ENCODE measurements at regions not wholly inside any gene's neighbourhood (a gene's known extent, or its start where the extent isn't known, plus 50 kb on each side); places are given as distances from the start of the nearest gene placed in this dataset.
"Not testable (repeated sequence)": the region's sequence is repeated elsewhere in the genome, so short reads cannot be mapped to it uniquely, and the experiment has no call there.

DNA sequence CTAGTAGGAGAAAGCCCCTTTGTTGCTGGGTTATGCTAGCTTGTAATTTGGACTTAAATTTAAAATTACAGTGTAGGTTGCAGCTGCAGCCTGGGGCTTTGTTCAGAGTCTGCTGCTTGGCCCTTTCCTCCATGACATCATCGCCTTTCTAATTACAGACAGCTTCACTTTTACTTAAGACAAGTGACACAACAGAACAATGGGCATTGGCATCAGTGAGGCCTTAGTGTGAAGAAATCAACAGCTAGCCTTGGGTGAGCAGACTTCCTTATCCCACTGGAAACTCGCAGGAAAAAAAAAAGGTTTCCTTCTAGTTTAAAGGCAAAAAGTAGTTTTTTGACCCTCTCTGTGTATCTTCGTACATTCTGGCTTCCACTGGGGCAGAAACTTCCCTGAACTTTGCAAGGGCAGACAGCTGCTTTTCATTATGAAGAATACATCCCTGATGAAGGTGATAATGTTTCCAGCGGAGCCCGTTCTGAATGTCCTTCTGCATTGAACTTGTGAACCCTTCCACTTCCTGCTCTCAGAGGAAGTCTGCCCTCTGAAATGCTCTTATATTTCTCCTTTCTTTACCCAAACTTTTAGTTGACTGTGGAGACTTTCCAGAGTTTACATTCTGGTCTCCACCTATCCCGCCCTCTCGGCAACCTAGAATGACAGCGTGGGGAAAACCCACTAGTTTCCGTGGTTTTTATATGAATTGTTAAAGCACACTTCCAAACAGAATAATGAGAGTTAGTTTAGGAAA is 123.2 kb upstream of the FAM9C start:
- TF ChIP-seq, protein P1, sequence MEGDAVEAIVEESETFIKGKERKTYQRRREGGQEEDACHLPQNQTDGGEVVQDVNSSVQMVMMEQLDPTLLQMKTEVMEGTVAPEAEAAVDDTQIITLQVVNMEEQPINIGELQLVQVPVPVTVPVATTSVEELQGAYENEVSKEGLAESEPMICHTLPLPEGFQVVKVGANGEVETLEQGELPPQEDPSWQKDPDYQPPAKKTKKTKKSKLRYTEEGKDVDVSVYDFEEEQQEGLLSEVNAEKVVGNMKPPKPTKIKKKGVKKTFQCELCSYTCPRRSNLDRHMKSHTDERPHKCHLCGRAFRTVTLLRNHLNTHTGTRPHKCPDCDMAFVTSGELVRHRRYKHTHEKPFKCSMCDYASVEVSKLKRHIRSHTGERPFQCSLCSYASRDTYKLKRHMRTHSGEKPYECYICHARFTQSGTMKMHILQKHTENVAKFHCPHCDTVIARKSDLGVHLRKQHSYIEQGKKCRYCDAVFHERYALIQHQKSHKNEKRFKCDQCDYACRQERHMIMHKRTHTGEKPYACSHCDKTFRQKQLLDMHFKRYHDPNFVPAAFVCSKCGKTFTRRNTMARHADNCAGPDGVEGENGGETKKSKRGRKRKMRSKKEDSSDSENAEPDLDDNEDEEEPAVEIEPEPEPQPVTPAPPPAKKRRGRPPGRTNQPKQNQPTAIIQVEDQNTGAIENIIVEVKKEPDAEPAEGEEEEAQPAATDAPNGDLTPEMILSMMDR (IDR thresholded peaks at IDR 0.05; ENCODE audit: extremely low read depth, insufficient read depth, missing control alignments) = no peak
- in situ Hi-C loops (cut with MboI; ENCODE audit: low pct_unique_long_range_greater_than_20kb, low sequenced_read_pairs, unreplicated experiment) = no loop called here
- DNase-seq (ENCODE audit: low spot score) = no peak

DNA sequence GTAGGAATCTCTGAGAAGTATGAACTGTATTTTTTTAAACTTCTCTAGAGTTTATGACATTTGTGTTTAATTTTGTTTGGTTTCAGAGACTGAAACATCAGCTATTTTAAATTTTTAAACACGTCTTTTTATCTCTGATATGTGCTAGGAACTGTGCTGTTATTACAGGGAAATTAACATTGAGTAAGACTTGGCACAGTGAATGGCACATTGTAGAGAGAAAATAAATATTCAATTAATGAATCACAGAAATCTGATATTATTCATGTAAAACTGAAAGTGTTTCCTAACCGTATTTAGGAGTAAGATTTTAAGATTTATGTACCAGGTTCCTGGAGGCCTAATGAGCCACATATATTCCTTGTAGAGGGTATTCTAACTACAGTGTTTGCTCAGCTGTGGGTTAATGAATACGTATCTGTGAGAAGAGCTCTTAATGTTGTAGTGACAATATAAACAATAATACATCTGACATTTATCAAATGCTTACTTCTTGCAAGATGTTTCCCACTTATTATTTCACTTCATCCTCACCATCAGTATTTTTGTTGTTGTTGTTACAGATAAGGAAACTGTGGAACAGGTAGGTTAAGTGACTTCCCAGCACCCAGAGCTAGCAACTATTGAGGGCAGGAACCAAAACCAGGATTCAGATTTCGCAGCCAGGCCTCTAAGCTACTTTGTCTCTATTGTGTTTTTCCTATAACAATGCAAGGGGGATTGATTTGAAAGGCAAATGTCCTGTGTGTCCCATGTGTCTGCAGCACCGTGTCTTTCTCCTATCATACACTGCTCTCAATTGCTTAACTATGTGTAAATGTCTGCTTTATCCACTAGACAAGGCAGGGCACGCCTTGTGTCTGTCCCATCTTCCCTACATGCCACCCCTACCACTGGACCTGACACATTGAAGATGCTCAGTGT is 121.1 kb upstream of the FAM9C start:
- DNase-seq (ENCODE audit: low spot score) = no peak
- in situ Hi-C loops (cut with MboI; ENCODE audit: low pct_unique_long_range_greater_than_20kb, low sequenced_read_pairs, unreplicated experiment) = no loop called here
- TF ChIP-seq, protein P1 (IDR thresholded peaks at IDR 0.05; ENCODE audit: extremely low read depth, insufficient read depth, missing control alignments) = no peak

DNA sequence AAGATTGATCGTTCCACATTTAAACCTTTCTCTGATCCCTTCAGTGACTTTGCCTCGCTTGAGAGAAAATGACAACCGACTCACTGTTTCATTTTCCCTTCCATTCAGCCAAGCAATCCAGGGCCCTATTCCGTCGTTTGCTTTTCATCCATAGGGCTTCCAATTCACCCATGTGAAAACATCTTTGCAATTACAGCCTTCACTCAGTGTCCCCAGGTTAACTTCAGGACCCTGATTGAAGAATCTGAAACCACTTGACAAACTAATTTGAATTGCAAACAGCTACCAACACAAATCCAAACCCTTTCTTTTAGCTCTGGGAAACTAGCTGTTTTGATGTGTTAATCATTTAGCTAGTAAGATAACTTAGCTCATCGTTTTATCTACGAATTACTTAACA is 120.2 kb upstream of the FAM9C start:
- TF ChIP-seq, protein P1 (IDR thresholded peaks at IDR 0.05; ENCODE audit: extremely low read depth, insufficient read depth, missing control alignments) = no peak
- in situ Hi-C loops (cut with MboI; ENCODE audit: low pct_unique_long_range_greater_than_20kb, low sequenced_read_pairs, unreplicated experiment) = no loop called here
- DNase-seq (ENCODE audit: low spot score) = no peak

DNA sequence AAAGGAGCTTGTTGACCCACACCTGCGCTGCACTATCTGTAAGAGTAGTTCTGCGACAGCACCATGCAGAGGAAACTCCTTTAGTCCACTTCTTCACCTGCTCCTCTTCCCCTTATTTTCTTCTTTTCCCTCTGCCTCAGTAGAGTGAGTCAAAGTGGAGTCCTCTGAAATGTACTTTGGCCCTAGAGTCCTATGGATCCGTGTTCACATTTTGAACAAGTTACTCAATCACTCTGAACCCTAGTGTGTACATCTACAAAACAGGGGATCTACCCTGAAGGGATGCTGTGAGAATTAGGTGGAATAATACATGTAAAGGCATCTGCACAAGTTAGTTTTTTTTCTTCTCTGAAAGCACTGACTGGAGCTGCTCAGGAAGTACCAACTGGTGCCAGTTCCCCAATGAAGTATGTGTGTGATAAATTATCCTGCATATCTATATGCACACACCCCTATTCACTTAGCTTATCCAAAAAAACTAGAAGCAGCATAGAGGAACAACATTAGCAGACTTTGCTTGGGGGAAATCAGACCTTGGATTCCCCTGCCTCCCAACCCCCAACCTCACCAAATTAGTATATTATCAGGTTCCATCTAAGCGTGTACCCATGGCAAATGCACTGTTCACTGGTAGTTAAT is 118.5 kb upstream of the FAM9C start:
- TF ChIP-seq, protein P1 (IDR thresholded peaks at IDR 0.05; ENCODE audit: extremely low read depth, insufficient read depth, missing control alignments) = no peak
- DNase-seq (ENCODE audit: low spot score) = no peak
- in situ Hi-C loops (cut with MboI; ENCODE audit: low pct_unique_long_range_greater_than_20kb, low sequenced_read_pairs, unreplicated experiment) = no loop called here

DNA sequence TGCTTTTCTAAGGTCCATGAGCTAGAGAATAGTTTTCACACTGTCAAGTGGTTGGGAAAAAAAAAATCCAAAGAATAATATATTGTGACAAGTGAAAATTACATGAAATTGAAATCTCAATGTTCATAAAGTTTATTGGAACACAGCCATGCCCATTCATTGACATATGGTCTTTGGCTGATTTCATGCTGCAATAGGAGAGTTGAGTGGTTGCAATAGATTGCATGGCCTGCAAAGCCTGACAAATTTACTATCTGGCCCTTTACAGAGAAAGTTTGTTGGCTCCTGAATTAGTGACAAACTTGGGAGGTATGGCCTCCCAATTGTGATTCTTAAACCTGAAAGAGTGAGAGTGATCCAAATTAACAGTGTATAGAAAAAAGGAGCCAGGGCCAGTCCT is 115.5 kb upstream of the FAM9C start:
- TF ChIP-seq, protein P1 (IDR thresholded peaks at IDR 0.05; ENCODE audit: extremely low read depth, insufficient read depth, missing control alignments) = no peak
- no peak for DNase-seq (ENCODE audit: low spot score)
- in situ Hi-C loops (cut with MboI; ENCODE audit: low pct_unique_long_range_greater_than_20kb, low sequenced_read_pairs, unreplicated experiment) = no loop called here

DNA sequence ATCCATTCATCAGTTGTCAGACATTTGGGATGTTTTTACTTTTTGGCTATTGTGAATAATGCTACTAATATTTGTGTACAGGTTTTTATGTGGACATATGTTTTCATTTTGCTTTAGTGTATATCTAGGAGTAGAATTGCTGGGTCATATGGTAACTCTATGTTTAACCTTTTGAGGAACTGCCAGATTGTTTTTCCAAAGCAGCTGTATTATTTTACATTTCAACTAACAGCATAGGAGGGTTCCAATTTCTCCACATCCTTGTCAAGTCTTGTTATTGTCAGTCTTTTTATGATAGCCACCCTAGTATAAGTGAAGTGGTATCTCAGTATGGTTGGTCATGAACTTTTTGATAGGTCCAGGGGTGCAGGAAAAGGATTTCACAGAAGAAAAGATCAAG is 114.5 kb upstream of the FAM9C start:
- TF ChIP-seq, protein P1 (IDR thresholded peaks at IDR 0.05; ENCODE audit: extremely low read depth, insufficient read depth, missing control alignments) = no peak
- in situ Hi-C loops (cut with MboI; ENCODE audit: low pct_unique_long_range_greater_than_20kb, low sequenced_read_pairs, unreplicated experiment) = no loop called here
- no peak for DNase-seq (ENCODE audit: low spot score)

DNA sequence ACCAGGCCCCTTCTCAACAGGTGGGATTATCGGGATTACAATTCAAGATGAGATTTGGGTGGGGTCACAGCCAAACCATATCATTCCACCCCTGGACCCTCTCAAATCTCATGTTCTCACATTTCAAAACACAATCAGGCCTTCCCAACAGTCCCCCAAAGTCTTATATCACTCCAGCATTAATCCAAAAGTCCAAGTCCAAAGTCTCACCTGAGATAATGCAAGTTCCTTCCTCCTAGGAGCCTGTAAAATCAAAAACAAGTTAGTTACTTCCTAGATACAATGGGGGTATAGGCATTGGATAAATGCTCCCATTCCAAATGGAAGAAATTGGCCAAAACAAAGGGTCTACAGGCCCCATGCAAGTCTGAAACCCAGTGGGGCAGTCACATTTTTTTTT is 111.1 kb upstream of the FAM9C start:
- DNase-seq (ENCODE audit: low spot score); in situ Hi-C loops (cut with MboI; ENCODE audit: low pct_unique_long_range_greater_than_20kb, low sequenced_read_pairs, unreplicated experiment): not testable (repeated sequence)
